Mesendoderm (in vitro differentiated cells): ENCODE measurements at regions not wholly inside any gene's neighbourhood (a gene's known extent, or its start where the extent isn't known, plus 50 kb on each side); places are given as distances from the start of the nearest gene placed in this dataset.

Experiments
- DNase-seq: peaks from one replicate; pipeline ENCODE4 v3.0.0; 2013
- H2AK5ac ChIP-seq: 2 replicates; pipeline ENCODE4 v1.6.1; 2013; ENCODE audit warnings: low read length, inconsistent platforms
- H2BK120ac ChIP-seq: 2 replicates; pipeline ENCODE4 v1.6.1; 2013; ENCODE audit warnings: low read depth, mild to moderate bottlenecking, low read length, moderate library complexity, mixed read lengths
- H2BK15ac ChIP-seq: replicated peaks from 2 replicates; pipeline ENCODE4 v1.6.1; 2013; ENCODE audit warnings: low read depth, mild to moderate bottlenecking, moderate library complexity
- H2BK5ac ChIP-seq: 2 replicates; pipeline ENCODE4 v1.6.1; 2013; ENCODE audit warnings: low read length, inconsistent platforms
- H3K18ac ChIP-seq: 2 replicates; pipeline ENCODE4 v1.6.1; 2013; ENCODE audit warnings: mild to moderate bottlenecking, low read length, mixed read lengths
- H3K23ac ChIP-seq: one replicate; pipeline ENCODE4 v1.6.1; 2013; ENCODE audit warnings: low read length
- H3K27ac ChIP-seq: 2 replicates; pipeline ENCODE4 v1.5.1; 2013; ENCODE audit warnings: low read depth, mild to moderate bottlenecking, inconsistent platforms, low read length, moderate library complexity
- H3K27me3 ChIP-seq: 2 replicates; pipeline ENCODE4 v1.6.1; 2013; ENCODE audit warnings: low read length, control low read depth, mild to moderate bottlenecking, inconsistent platforms; ENCODE audit not compliant: insufficient read depth, poor library complexity
- H3K36me3 ChIP-seq: 2 replicates; pipeline ENCODE4 v1.6.1; 2013; ENCODE audit warnings: low read length, inconsistent platforms; ENCODE audit not compliant: control insufficient read depth, insufficient read depth
- H3K4ac ChIP-seq: one replicate; pipeline ENCODE4 v1.6.1; 2013; ENCODE audit warnings: low read depth, mild to moderate bottlenecking, low read length, moderate library complexity
- H3K4me1 ChIP-seq: 2 replicates; pipeline ENCODE4 v1.6.1; 2013; ENCODE audit warnings: low read depth, low read length, inconsistent platforms; ENCODE audit not compliant: control insufficient read depth
- H3K4me2 ChIP-seq: 2 replicates; pipeline ENCODE4 v1.6.1; 2013; ENCODE audit warnings: low read length
- H3K4me3 ChIP-seq: 2 replicates; pipeline ENCODE4 v1.5.1; 2013; ENCODE audit warnings: mild to moderate bottlenecking, low read length
- H3K56ac ChIP-seq: one replicate; pipeline ENCODE4 v1.6.1; 2013; ENCODE audit warnings: low read length
- H3K79me1 ChIP-seq: 2 replicates; pipeline ENCODE4 v1.6.1; 2013; ENCODE audit warnings: low read length, inconsistent platforms
- H3K79me2 ChIP-seq: 2 replicates; pipeline ENCODE4 v1.6.1; 2013; ENCODE audit warnings: mild to moderate bottlenecking, low read length; ENCODE audit not compliant: control insufficient read depth, insufficient read depth
- H3K9ac ChIP-seq: 2 replicates; pipeline ENCODE4 v1.6.1; 2013; ENCODE audit warnings: low read length, inconsistent platforms
- H4K5ac ChIP-seq: one replicate; pipeline ENCODE4 v1.6.1; 2013; ENCODE audit warnings: low read length
- H4K8ac ChIP-seq: one replicate; pipeline ENCODE4 v1.6.1; 2013; ENCODE audit warnings: low read depth, mild to moderate bottlenecking, control low read depth, low read length, moderate library complexity
- WGBS: extraction: QIAGEN DNeasy Blood & Tissue Kit; methylation state at CpG from one replicate; pipeline ENCODE4 v1.1.7; 2013; ENCODE audit warnings: low lambda C conversion rate, missing lambda C conversion rate; ENCODE audit not compliant: insufficient coverage; ENCODE audit errors: extremely low coverage; 5-methylcytosine and 5-hydroxymethylcytosine counted together

GRCh38 chr6:90450268-90450953 is 136.5 kb downstream of the MAP3K7 start:
- Histone ChIP-seq H4K5ac (no peak overlapping the region), H3K23ac (no peak overlapping the region), H2BK120ac (no peak overlapping the region), H3K4me3 (no peak overlapping the region), H3K4ac (no peak overlapping the region), H3K56ac (no peak overlapping the region), H2BK15ac (no peak overlapping the region), H3K4me1 (no peaks in the 10 kb centered on the region), H2AK5ac (no peak overlapping the region), H3K36me3 (no peaks in the 10 kb centered on the region), H3K79me1 (no peaks in the 10 kb centered on the region), H2BK5ac (no peak overlapping the region), H3K27me3 (no peaks in the 10 kb centered on the region), H4K8ac (no peak overlapping the region), H3K27ac (no peak overlapping the region), H3K79me2 (no peaks in the 10 kb centered on the region), H3K4me2 (no peak overlapping the region), H3K18ac (no peak overlapping the region), H3K9ac (no peak overlapping the region)
- no CpG with 5 or more reads among the region's 4 CpGs for WGBS
- DNase-seq: no peak

GRCh38 chr6:90449311-90449710 is 137.6 kb downstream of the MAP3K7 start:
- Histone ChIP-seq H4K5ac (no peak overlapping the region), H3K36me3 (no peaks in the 10 kb centered on the region), H3K4me3 (no peak overlapping the region), H3K4ac (no peak overlapping the region), H3K4me1 (no peaks in the 10 kb centered on the region), H3K56ac (no peak overlapping the region), H2BK15ac (no peak overlapping the region), H3K23ac (no peak overlapping the region), H3K27ac (no peak overlapping the region), H3K4me2 (no peak overlapping the region), H4K8ac (no peak overlapping the region), H3K9ac (no peak overlapping the region), H2AK5ac (no peak overlapping the region), H3K27me3 (no peaks in the 10 kb centered on the region), H2BK5ac (no peak overlapping the region), H3K18ac (no peak overlapping the region), H3K79me1 (no peaks in the 10 kb centered on the region), H3K79me2 (no peaks in the 10 kb centered on the region), H2BK120ac (no peak overlapping the region)
- DNase-seq: no peak
- no CpG with 5 or more reads among the region's 5 CpGs for WGBS

GRCh38 chr6:90448836-90449235 is 138.0 kb downstream of the MAP3K7 start:
- H3K18ac ChIP-seq: no peak overlapping the region
- no peak overlapping the region for H4K5ac ChIP-seq
- WGBS: no CpG with 5 or more reads among the region's 5 CpGs
- H3K79me1 ChIP-seq: no peaks in the 10 kb centered on the region
- no peaks in the 10 kb centered on the region for H3K4me1 ChIP-seq
- H3K36me3 ChIP-seq: no peaks in the 10 kb centered on the region
- no peak overlapping the region for H2BK120ac ChIP-seq
- H3K4ac ChIP-seq: no peak overlapping the region
- no peak overlapping the region for H3K4me2 ChIP-seq
- H2BK5ac ChIP-seq: no peak overlapping the region
- no peak overlapping the region for H4K8ac ChIP-seq
- H3K27ac ChIP-seq: no peak overlapping the region
- H3K27me3 ChIP-seq: no peaks in the 10 kb centered on the region
- no peak overlapping the region for H3K4me3 ChIP-seq
- no peaks in the 10 kb centered on the region for H3K79me2 ChIP-seq
- no peak overlapping the region for H2AK5ac ChIP-seq
- no peak overlapping the region for H2BK15ac ChIP-seq
- H3K56ac ChIP-seq: no peak overlapping the region
- DNase-seq: no peak
- H3K23ac ChIP-seq: no peak overlapping the region
- H3K9ac ChIP-seq: no peak overlapping the region

- H3K79me2 ChIP-seq: no peaks in the 10 kb centered on the region
- H3K18ac ChIP-seq: no peak overlapping the region
- H3K56ac ChIP-seq: no peak overlapping the region
- H2BK5ac ChIP-seq: no peak overlapping the region
- no peaks in the 10 kb centered on the region for H3K27me3 ChIP-seq
- H3K4ac ChIP-seq: no peak overlapping the region
- H4K8ac ChIP-seq: no peak overlapping the region
- no peak overlapping the region for H2BK120ac ChIP-seq
- H3K79me1 ChIP-seq: no peaks in the 10 kb centered on the region
- H3K4me3 ChIP-seq: no peak overlapping the region
- H3K4me1 ChIP-seq: no peaks in the 10 kb centered on the region
- no peak overlapping the region for H4K5ac ChIP-seq
- H3K27ac ChIP-seq: no peak overlapping the region
- DNase-seq: no peak
- H3K4me2 ChIP-seq: no peak overlapping the region
- no peak overlapping the region for H2BK15ac ChIP-seq
- WGBS: no CpG with 5 or more reads among the region's 2 CpGs
- no peak overlapping the region for H3K23ac ChIP-seq
- H2AK5ac ChIP-seq: no peak overlapping the region
- no peaks in the 10 kb centered on the region for H3K36me3 ChIP-seq
- H3K9ac ChIP-seq: no peak overlapping the region
Measured at GRCh38 chr6:90446164-90446563, 140.7 kb downstream of the MAP3K7 start.

- Histone ChIP-seq H3K79me2 (no peaks in the 10 kb centered on the region), H3K9ac (no peak overlapping the region), H3K23ac (no peak overlapping the region), H3K18ac (no peak overlapping the region), H3K79me1 (no peaks in the 10 kb centered on the region), H2AK5ac (no peak overlapping the region), H3K36me3 (no peaks in the 10 kb centered on the region), H2BK5ac (no peak overlapping the region), H3K56ac (no peak overlapping the region), H2BK15ac (no peak overlapping the region), H3K4me1 (no peaks in the 10 kb centered on the region), H3K4me3 (no peak overlapping the region), H3K27me3 (no peaks in the 10 kb centered on the region), H3K27ac (no peak overlapping the region), H4K8ac (no peak overlapping the region), H4K5ac (no peak overlapping the region), H3K4me2 (no peak overlapping the region), H2BK120ac (no peak overlapping the region), H3K4ac (no peak overlapping the region)
- no CpG with 5 or more reads among the region's 2 CpGs for WGBS
- DNase-seq: no peak
Measured at GRCh38 chr6:90445533-90446108, 141.3 kb downstream of the MAP3K7 start.
